ENCODE measurements at regions not wholly inside any gene's neighbourhood (a gene's known extent, or its start where the extent isn't known, plus 50 kb on each side); places are given as distances from the start of the nearest gene placed in this dataset.
A peak's percentile ranks its signal among the peaks of the same experiment; 100 is the strongest.

DNA sequence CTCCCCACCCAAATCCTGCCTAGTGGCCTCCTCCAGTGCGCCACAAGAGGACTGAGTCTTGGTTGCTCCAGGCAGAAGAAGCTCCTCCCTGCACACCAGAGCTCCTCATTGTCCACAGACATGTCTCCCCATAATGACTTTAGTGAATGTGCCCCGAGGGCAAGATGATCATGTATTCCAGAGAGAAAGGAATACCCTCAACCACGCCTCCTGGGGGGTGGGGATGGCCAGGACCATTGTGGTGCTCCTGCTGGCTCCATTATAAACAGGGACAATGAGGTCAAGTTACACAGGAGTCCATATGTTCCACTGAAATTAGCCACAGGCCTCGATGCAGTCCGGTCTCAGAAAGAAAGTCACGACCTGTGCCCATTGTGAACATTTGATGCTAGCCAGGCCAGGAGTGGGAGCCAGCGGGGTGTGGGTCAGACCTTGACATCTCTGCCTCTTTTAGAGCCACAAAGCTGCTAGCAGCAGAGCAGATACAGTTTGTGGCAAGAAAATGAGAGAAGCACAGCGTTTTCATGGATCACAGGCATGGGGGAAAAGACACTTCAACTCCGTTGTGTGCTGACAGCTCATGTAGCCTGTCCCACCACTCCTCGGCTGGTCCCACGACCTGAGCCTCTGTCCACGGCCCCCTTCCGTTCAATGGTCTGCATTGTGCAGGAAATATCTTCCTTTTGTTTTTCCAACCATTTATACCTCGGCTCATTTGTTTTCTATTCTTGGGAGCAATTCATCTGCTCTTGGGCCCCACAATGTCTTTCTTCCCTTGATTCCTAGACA is 70.7 kb upstream of the FZD7 start:
- H3K36me3 Mint-ChIP-seq, result no peaks in the 10 kb centered on the region
- H3K9ac ChIP-seq, result no peak overlapping the region
- peak overlapping the region; percentile 76 for H3K27ac Mint-ChIP-seq
- H3K9me3 Mint-ChIP-seq, result no peaks in the 10 kb centered on the region
- no peaks in the 10 kb centered on the region for H4K20me1 ChIP-seq (ENCODE audit: low read depth)
- H3K4me3 Mint-ChIP-seq, result peak overlapping the region; percentile 56
- no peak overlapping the region for H3K4me3 ChIP-seq
- H3K36me3 ChIP-seq, result no peaks in the 10 kb centered on the region
- H3F3A ChIP-seq (ENCODE audit: low read depth), result peaks cover 40% of the 10 kb centered on the region
- peaks cover 51% of the 10 kb centered on the region for H3K4me1 ChIP-seq
- H3K27me3 Mint-ChIP-seq (ENCODE audit: insufficient read depth, low read depth), result peaks cover 3% of the 10 kb centered on the region
- no peak for DNase-seq (ENCODE audit: low spot score)
- H3K4me1 Mint-ChIP-seq, result peaks cover 48% of the 10 kb centered on the region
- TF ChIP-seq EZH2 (IDR thresholded peaks at IDR 0.05), result no peak
- no peak for TF ChIP-seq EZH2phosphoT487 (IDR thresholded peaks at IDR 0.05)
- TF ChIP-seq CTCF (IDR thresholded peaks at IDR 0.05), result no peak
- no peaks in the 10 kb centered on the region for H3K27me3 ChIP-seq
- H3K9me3 ChIP-seq (ENCODE audit: low read depth), result no peaks in the 10 kb centered on the region
- no peaks in the 10 kb centered on the region for H3K79me2 ChIP-seq (ENCODE audit: low read depth)
- no peak overlapping the region for H3K27ac ChIP-seq
- peak overlapping the region; percentile 3 for H3K4me2 ChIP-seq
- H2AFZ ChIP-seq (replicated peaks), result no peak overlapping the region

DNA sequence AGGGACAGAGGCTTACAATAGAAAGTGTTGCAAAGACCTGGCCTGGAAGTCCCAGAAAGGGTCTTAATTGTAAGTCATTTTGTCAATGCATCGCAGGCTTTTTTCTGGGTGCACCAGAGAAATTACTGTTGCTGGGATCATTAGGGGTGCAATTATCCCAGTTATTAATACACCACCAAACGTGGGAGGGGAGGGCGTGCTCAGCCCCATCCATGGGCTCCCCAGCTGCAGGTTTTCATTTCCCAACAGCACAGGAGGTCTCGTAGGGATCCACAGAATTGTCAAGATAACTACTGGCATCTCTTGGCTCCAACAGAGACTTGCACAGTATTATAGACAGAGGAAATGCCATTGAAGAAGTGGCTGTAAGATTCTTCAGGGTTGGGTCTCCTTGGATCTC is 69.6 kb upstream of the FZD7 start:
- H3K36me3 Mint-ChIP-seq, result no peaks in the 10 kb centered on the region
- no peak overlapping the region for H3K27ac ChIP-seq

GRCh38 chr2:201964631-201965206 is 68.9 kb upstream of the FZD7 start:
- no peaks in the 10 kb centered on the region for H3K36me3 ChIP-seq
- no peak overlapping the region for H3K27ac ChIP-seq
- H3K9me3 ChIP-seq (ENCODE audit: low read depth), result no peaks in the 10 kb centered on the region
- H3K4me3 ChIP-seq, result no peak overlapping the region
- no peaks in the 10 kb centered on the region for H4K20me1 ChIP-seq (ENCODE audit: low read depth)
- no peaks in the 10 kb centered on the region for H3K79me2 ChIP-seq (ENCODE audit: low read depth)
- no peak for DNase-seq (ENCODE audit: low spot score)
- Mint-ChIP-seq H3K4me1 (peaks cover 60% of the 10 kb centered on the region), H3K9me3 (no peaks in the 10 kb centered on the region), H3K27ac (peak overlapping the region; percentile 35), H3K27me3 (ENCODE audit: insufficient read depth, low read depth) (peaks cover 2% of the 10 kb centered on the region), H3K36me3 (no peaks in the 10 kb centered on the region), H3K4me3 (no peak overlapping the region)
- TF ChIP-seq EZH2 (IDR thresholded peaks at IDR 0.05), result no peak
- no peak for TF ChIP-seq EZH2phosphoT487 (IDR thresholded peaks at IDR 0.05)
- TF ChIP-seq CTCF (IDR thresholded peaks at IDR 0.05), result no peak
- H3F3A ChIP-seq (ENCODE audit: low read depth), result peaks cover 49% of the 10 kb centered on the region
- no peak overlapping the region for H3K4me2 ChIP-seq
- H3K4me1 ChIP-seq, result peaks cover 61% of the 10 kb centered on the region
- H2AFZ ChIP-seq (replicated peaks), result no peak overlapping the region
- H3K27me3 ChIP-seq, result no peaks in the 10 kb centered on the region
- no peak overlapping the region for H3K9ac ChIP-seq

More for the DNA sequence above, 69.6 kb upstream of the FZD7 start:
- peaks cover 54% of the 10 kb centered on the region for H3K4me1 ChIP-seq
- no peak for DNase-seq (ENCODE audit: low spot score)
- Mint-ChIP-seq H3K27me3 (ENCODE audit: insufficient read depth, low read depth) (peaks cover 2% of the 10 kb centered on the region), H3K4me1 (peaks cover 53% of the 10 kb centered on the region), H3K27ac (no peak overlapping the region), H3K4me3 (no peak overlapping the region), H3K9me3 (no peaks in the 10 kb centered on the region)
- no peak overlapping the region for H2AFZ ChIP-seq (replicated peaks)
- H3K79me2 ChIP-seq (ENCODE audit: low read depth), result no peaks in the 10 kb centered on the region
- peaks cover 46% of the 10 kb centered on the region for H3F3A ChIP-seq (ENCODE audit: low read depth)
- no peak overlapping the region for H3K4me3 ChIP-seq
- no peak overlapping the region for H3K4me2 ChIP-seq
- no peak for TF ChIP-seq EZH2 (IDR thresholded peaks at IDR 0.05)
- no peak for TF ChIP-seq EZH2phosphoT487 (IDR thresholded peaks at IDR 0.05)
- TF ChIP-seq CTCF (IDR thresholded peaks at IDR 0.05), result no peak
- H3K9ac ChIP-seq, result no peak overlapping the region
- H3K9me3 ChIP-seq (ENCODE audit: low read depth), result no peaks in the 10 kb centered on the region
- no peaks in the 10 kb centered on the region for H3K27me3 ChIP-seq
- no peaks in the 10 kb centered on the region for H4K20me1 ChIP-seq (ENCODE audit: low read depth)
- no peaks in the 10 kb centered on the region for H3K36me3 ChIP-seq

All from neural progenitor cell (in vitro differentiated cells).